ENCODE measurements at regions not wholly inside any gene's neighbourhood (a gene's known extent, or its start where the extent isn't known, plus 50 kb on each side); places are given as distances from the start of the nearest gene placed in this dataset.

DNA sequence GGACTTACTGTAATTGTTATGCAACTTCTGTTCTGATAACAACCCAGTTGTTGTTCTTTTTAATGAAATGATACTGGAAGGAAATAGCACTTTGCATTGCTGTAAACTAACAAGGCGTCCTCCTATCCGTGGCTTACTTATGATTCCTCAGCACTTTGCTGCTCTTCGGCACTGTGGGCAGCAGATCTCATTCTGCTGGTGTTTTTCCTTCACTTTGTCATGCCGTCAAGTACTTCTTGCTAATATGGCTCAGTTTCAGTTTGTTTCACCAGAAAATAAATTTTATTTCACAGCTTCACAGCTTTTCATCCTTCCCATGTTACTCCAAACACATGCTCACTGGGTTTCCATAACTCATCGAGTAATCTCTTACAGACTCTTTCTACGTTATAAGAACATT is 289.3 kb downstream of the MEIS1 start:
- RAD21 ChIA-PET (ENCODE audit: unreplicated experiment): no interaction called here
- no peak for TF ChIP-seq RAD51 (IDR thresholded peaks at IDR 0.05)
- no peak for TF ChIP-seq SREBF1 (IDR thresholded peaks at IDR 0.05; ENCODE audit: low read length)
- no peak for TF ChIP-seq ZSCAN29 (IDR thresholded peaks at IDR 0.05)
- no peak for TF ChIP-seq PAX5 (IDR thresholded peaks at IDR 0.05; ENCODE audit: borderline replicate concordance, low read depth, low read length)
- TF ChIP-seq, protein P1, sequence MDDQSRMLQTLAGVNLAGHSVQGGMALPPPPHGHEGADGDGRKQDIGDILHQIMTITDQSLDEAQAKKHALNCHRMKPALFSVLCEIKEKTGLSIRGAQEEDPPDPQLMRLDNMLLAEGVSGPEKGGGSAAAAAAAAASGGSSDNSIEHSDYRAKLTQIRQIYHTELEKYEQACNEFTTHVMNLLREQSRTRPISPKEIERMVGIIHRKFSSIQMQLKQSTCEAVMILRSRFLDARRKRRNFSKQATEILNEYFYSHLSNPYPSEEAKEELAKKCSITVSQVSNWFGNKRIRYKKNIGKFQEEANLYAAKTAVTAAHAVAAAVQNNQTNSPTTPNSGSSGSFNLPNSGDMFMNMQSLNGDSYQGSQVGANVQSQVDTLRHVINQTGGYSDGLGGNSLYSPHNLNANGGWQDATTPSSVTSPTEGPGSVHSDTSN (IDR thresholded peaks at IDR 0.05; ENCODE audit: insufficient replicate concordance, low read depth, low read length): no peak
- TF ChIP-seq CHD1 (IDR thresholded peaks at IDR 0.05; ENCODE audit: low read depth, low read length): no peak
- TF ChIP-seq RBBP5 (conservative IDR thresholded peaks at IDR 0.05): no peak
- no peak for TF ChIP-seq IKZF2 (IDR thresholded peaks at IDR 0.05)
- no peak for TF ChIP-seq MTA2 (IDR thresholded peaks at IDR 0.05; ENCODE audit: low read depth)
- no peak for TF ChIP-seq MEF2B (IDR thresholded peaks at IDR 0.05; ENCODE audit: partially characterized antibody, poor library complexity, severe bottlenecking)
- no peak for TF ChIP-seq NBN (IDR thresholded peaks at IDR 0.05)
- TF ChIP-seq YY1 (IDR thresholded peaks at IDR 0.05; ENCODE audit: low read depth, low read length): no peak
- TF ChIP-seq NFYA (IDR thresholded peaks at IDR 0.05; ENCODE audit: borderline replicate concordance, low read depth, low read length): no peak
- TF ChIP-seq IRF4 (IDR thresholded peaks at IDR 0.05; ENCODE audit: low read depth, low read length): no peak
- no peak for TF ChIP-seq GATAD2B (conservative IDR thresholded peaks at IDR 0.05; ENCODE audit: low read depth)
- TF ChIP-seq, protein P2, sequence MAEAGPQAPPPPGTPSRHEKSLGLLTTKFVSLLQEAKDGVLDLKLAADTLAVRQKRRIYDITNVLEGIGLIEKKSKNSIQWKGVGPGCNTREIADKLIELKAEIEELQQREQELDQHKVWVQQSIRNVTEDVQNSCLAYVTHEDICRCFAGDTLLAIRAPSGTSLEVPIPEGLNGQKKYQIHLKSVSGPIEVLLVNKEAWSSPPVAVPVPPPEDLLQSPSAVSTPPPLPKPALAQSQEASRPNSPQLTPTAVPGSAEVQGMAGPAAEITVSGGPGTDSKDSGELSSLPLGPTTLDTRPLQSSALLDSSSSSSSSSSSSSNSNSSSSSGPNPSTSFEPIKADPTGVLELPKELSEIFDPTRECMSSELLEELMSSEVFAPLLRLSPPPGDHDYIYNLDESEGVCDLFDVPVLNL (IDR thresholded peaks at IDR 0.05; ENCODE audit: low read depth, low read length): no peak
- POLR2A ChIA-PET: no interaction called here
- H3K4me3 ChIP-seq: no peak overlapping the region
- 8% methylated on average over 6 of the region's 6 CpGs for WGBS (ENCODE audit: insufficient coverage, insufficient replicate concordance, low lambda C conversion rate, missing lambda C conversion rate)
- H2AFZ ChIP-seq (ENCODE audit: control insufficient read depth, low read depth, low read length): no peak overlapping the region
- BruUV-seq (replicated peaks): no TSS peak
- no peaks in the 10 kb centered on the region for H3K4me1 ChIP-seq (ENCODE audit: control insufficient read depth, insufficient read depth, low read length)
- no peaks in the 10 kb centered on the region for H3K36me3 ChIP-seq (ENCODE audit: control insufficient read depth in 2 of 2, insufficient read depth in 2 of 2, low read length in 1 of 2)
- SMC1A ChIA-PET (ENCODE audit: uncharacterized antibody, unreplicated experiment): no interaction called here
- in situ Hi-C loops (cut with MboI) (no loop called here), intact Hi-C loops (cut with micrococcal nuclease; ENCODE audit: unreplicated experiment) (no loop called here)
- no peaks in the 10 kb centered on the region for H3K27me3 ChIP-seq (replicated peaks in 1 of 2; ENCODE audit: control insufficient read depth in 2 of 2, insufficient read depth in 2 of 2, low read length in 1 of 2)
- H3K9ac ChIP-seq (ENCODE audit: control insufficient read depth, insufficient read depth, low read length): no peak overlapping the region
- no peaks in the 10 kb centered on the region for H4K20me1 ChIP-seq (ENCODE audit: control insufficient read depth, insufficient read depth)
- H3K4me2 ChIP-seq (ENCODE audit: control insufficient read depth, insufficient read depth): no peak overlapping the region
- FAIRE-seq (no peak), ATAC-seq (no peak), DNase-seq (ENCODE audit: low read depth, low spot score) (no peak)
- no peak overlapping the region for H3K27ac ChIP-seq (ENCODE audit: control insufficient read depth, insufficient read depth)
- no peaks in the 10 kb centered on the region for H3K9me3 ChIP-seq (replicated peaks; ENCODE audit: control insufficient read depth, insufficient read depth, low read length)
- CTCF ChIA-PET: no interaction called here
- no peaks in the 10 kb centered on the region for H3K79me2 ChIP-seq (ENCODE audit: control insufficient read depth, insufficient read depth, low read length)

Measured in GM12878 (cell line).